Coronary artery (tissue), 2 donors: ENCODE measurements at regions not wholly inside any gene's neighbourhood (a gene's known extent, or its start where the extent isn't known, plus 50 kb on each side); places are given as distances from the start of the nearest gene placed in this dataset.

ENCODE experiments used
- DNase-seq: peaks from one replicate; pipeline ENCODE4 v3.0.0-alpha.2; 2017; ENCODE audit warnings: low spot score
- H3K27ac ChIP-seq, 2 donors: fragments of 200-600 bp; sonication (generic); one replicate each; pipeline ENCODE4 v1.5.1; 2016 to 2019
- H3K4me3 ChIP-seq: fragments of 200-600 bp; sonication (generic); 2 replicates; pipeline ENCODE4 v1.5.1; 2016; ENCODE audit warnings: mild to moderate bottlenecking, moderate library complexity
- TF ChIP-seq, protein P1 (sequence below): fragments of 200-600 bp; sonication (generic); IDR thresholded peaks from one replicate; pipeline ENCODE4 v1.5.1; 2019; ENCODE audit warnings: antibody characterized with exemption

DNA sequence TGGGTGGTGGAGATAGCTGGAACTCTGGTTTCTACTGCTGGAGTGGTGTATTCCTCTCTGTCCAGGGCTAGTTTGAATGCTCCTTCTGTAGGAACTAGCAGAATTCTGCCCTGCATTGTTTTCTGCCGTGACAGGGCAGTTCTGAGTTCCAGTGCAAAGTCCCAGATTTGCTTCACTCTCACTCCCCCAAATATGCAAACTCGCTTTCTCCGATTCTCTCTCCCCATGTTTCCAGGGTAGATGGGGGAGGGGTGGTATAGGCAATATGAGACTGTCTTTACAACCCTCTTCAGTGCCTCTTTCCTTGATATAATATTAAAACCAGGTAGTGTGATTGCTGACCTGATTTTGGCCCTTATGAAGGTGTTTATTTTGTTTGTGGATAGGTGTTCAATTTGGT, 693.3 kb upstream of the GRM3 start:
- no peak for DNase-seq
- TF ChIP-seq, protein P1, sequence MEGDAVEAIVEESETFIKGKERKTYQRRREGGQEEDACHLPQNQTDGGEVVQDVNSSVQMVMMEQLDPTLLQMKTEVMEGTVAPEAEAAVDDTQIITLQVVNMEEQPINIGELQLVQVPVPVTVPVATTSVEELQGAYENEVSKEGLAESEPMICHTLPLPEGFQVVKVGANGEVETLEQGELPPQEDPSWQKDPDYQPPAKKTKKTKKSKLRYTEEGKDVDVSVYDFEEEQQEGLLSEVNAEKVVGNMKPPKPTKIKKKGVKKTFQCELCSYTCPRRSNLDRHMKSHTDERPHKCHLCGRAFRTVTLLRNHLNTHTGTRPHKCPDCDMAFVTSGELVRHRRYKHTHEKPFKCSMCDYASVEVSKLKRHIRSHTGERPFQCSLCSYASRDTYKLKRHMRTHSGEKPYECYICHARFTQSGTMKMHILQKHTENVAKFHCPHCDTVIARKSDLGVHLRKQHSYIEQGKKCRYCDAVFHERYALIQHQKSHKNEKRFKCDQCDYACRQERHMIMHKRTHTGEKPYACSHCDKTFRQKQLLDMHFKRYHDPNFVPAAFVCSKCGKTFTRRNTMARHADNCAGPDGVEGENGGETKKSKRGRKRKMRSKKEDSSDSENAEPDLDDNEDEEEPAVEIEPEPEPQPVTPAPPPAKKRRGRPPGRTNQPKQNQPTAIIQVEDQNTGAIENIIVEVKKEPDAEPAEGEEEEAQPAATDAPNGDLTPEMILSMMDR = no peak
- no peak overlapping the region for H3K27ac ChIP-seq

DNA sequence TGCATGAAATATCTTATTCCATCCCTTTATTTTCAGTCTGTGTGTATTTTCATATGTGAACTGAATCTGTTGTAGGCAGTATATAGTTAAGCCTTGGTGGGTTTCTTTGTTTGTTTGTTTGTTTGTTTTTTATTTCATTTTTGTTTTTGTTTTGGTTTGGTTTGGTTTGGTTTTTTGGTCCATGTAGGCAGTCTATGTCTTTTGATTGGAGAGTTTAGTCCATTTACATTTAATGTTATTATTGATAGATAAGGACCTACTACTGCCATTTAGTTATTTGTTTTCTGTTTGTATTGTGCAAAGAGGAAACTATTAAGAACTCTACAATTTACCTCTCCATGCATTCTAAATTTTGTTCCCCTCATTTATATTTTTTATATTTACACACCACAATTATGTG, 695.9 kb upstream of the GRM3 start:
- TF ChIP-seq, protein P1 = no peak
- H3K27ac ChIP-seq = no peak overlapping the region
- DNase-seq = no peak
- no peak overlapping the region for H3K4me3 ChIP-seq

More for the DNA sequence above, 693.3 kb upstream of the GRM3 start:
- H3K4me3 ChIP-seq = no peak overlapping the region

DNA sequence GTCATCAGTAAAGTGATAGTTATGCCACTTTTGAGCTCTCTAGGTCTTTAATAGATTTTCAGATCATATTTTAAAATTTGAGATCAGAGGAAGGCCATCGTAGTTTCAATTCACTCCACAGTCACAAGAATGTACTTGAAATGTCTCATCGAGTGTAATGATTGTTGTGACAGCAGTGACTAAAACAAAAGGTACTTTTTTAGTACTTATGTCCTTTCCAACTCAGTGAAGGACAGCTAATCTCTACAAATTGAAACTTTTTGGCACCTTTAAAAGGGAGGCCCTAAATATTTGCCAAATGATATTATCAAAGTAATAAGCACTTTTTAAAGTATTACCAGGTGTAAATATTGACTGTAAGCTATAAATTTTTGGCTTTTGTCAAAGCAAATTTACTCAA, 702.9 kb upstream of the GRM3 start:
- H3K27ac ChIP-seq = no peak overlapping the region
- no peak for DNase-seq
- no peak overlapping the region for H3K4me3 ChIP-seq
- TF ChIP-seq, protein P1 = no peak

DNA sequence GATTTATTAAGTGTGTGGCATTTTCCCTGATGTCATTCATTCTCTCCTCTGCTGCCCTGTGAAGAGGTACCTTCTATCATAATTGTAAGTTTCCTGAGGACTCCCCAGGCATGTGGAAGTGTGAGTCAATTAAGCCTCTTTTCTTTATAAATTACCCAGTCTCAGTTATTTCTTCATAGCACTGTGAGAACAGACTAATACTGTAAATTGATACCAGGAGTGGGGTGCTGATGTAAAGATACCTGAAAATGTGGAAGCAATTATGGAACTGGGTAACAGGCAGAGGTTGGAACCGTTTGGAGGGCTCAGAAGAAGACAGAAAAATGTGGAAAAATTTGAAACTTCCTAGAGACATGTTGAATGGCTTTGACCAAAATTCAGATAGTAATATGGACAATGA, 711.8 kb upstream of the GRM3 start:
- TF ChIP-seq, protein P1 = no peak
- no peak for DNase-seq
- Histone ChIP-seq H3K27ac (no peak overlapping the region), H3K4me3 (no peak overlapping the region)

DNA sequence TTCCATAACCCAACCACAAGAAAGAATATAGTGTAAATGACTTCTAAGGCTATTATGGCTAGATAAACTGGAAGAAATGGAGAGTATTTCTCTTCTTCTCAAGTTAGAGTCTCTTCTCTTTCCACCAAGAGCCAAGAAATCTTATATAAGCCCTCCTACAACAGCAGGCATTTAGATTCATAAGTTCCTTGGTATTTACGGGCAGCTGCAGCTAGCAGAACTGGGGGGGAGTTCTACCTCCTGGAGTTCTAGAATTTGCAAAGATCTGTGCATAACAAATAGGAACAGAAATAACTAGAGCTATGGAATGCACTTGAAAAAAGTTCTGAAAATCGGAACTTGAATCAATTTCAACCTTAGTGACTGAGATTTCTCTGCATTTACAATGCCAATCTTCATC, 715.2 kb upstream of the GRM3 start:
- no peak overlapping the region for H3K27ac ChIP-seq
- H3K4me3 ChIP-seq = no peak overlapping the region
- TF ChIP-seq, protein P1 = no peak
- no peak for DNase-seq

DNA sequence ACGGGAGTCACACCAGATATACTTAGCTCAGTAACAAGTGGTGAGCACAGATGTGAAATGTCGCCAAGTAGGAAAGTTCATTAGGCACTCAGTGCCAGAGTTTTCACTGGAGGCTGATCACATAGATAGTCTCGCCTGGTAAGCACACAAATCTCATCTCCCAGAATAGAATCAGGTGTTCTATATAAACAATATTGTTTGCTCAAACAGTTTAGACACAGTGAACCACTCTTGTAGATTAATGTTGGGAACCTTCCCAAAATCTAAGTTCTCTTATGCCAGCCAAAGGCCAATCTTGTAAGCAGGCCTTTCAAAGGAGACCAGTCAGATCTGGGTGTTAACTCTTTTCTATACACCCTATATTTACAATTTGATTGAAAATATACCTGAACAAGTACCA, 716.5 kb upstream of the GRM3 start:
- Histone ChIP-seq H3K4me3 (no peak overlapping the region), H3K27ac (no peak overlapping the region)
- no peak for DNase-seq
- TF ChIP-seq, protein P1 = no peak

DNA sequence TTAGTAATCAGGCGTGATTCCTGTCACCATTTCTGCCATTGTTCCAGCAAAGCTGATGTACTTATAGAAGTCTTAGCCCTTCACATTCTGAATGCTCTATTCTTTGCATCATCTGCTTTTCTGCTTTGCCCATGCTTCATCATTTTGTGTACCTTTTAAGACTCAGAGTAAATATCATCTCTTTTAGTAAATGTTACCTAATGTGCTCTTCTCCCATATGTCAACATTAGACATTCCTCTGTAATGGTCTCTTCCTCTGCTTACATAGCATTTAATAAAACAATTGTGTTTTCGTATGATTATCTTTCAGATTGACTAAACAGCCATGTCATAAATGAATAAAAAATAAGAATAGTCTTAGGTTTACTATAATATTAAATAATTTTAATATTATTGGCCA, 719.6 kb upstream of the GRM3 start:
- TF ChIP-seq, protein P1 = no peak
- DNase-seq = no peak
- Histone ChIP-seq H3K4me3 (no peak overlapping the region), H3K27ac (no peak overlapping the region)
